CD14-positive monocyte (primary cell): ENCODE measurements at regions not wholly inside any gene's neighbourhood (a gene's known extent, or its start where the extent isn't known, plus 50 kb on each side); places are given as distances from the start of the nearest gene placed in this dataset.

ENCODE experiments used
- DNase-seq, 3 donors: peaks; one replicate each; pipeline ENCODE4 v3.0.0-alpha.2; 2011 to 2022
- H2AFZ ChIP-seq: 2 replicates; pipeline ENCODE4 v1.6.0; 2012; ENCODE audit warnings: mild to moderate bottlenecking, low read depth, low read length, inconsistent platforms; ENCODE audit not compliant: insufficient read depth, poor library complexity, severe bottlenecking
- H3K27ac ChIP-seq, 2 donors: 1 replicate in 1 of 2; 2 replicates in 1 of 2; pipeline ENCODE4 v1.5.1; 2012 to 2013; ENCODE audit warnings: low read length in 2 of 2, control low read depth in 1 of 2, inconsistent platforms in 1 of 2, low read depth in 1 of 2, mild to moderate bottlenecking in 1 of 2
- H3K27me3 ChIP-seq, 2 donors: one replicate each; pipeline versions ENCODE4 v1.6.0 to v1.6.1; 2011 to 2013; ENCODE audit warnings: low read length in 2 of 2; ENCODE audit not compliant: control insufficient read depth in 2 of 2, insufficient read depth in 2 of 2
- H3K36me3 ChIP-seq, 2 donors: replicated peaks in 1 of 2; 1 replicate in 1 of 2; 2 replicates in 1 of 2; pipeline versions ENCODE4 v1.5.1 to v1.6.1; 2012 to 2013; ENCODE audit warnings: low read length in 2 of 2, control low read depth in 1 of 2, inconsistent platforms in 1 of 2, mild to moderate bottlenecking in 1 of 2; ENCODE audit not compliant: insufficient read depth in 2 of 2, control insufficient read depth in 1 of 2
- H3K4me1 ChIP-seq, 2 donors: 1 replicate in 1 of 2; 2 replicates in 1 of 2; pipeline versions ENCODE4 v1.5.1 to v1.6.1; 2012 to 2013; ENCODE audit warnings: low read length in 2 of 2, control low read depth in 1 of 2, inconsistent platforms in 1 of 2, mild to moderate bottlenecking in 1 of 2, moderate library complexity in 1 of 2; ENCODE audit not compliant: insufficient read depth in 2 of 2, control insufficient read depth in 1 of 2
- H3K4me2 ChIP-seq: replicated peaks from 2 replicates; pipeline ENCODE3; 2012; ENCODE audit warnings: low read length, moderate library complexity, mild to moderate bottlenecking; ENCODE audit not compliant: poor library complexity, severe bottlenecking; ENCODE audit errors: extremely low read depth
- H3K4me3 ChIP-seq, 3 experiments: fragments of 200-600 bp in 1 of 3; sonication (generic) in 1 of 3; replicated peaks in 1 of 3; 1 replicate in 2 of 3; 2 replicates in 1 of 3; pipeline ENCODE4 v1.5.1; 2011 to 2013; ENCODE audit warnings: low read length in 3 of 3, mild to moderate bottlenecking in 3 of 3, control low read depth in 2 of 3, low read depth in 2 of 3, inconsistent platforms in 1 of 3, moderate library complexity in 1 of 3
- H3K79me2 ChIP-seq: 2 replicates; pipeline ENCODE4 v1.6.0; 2012; ENCODE audit warnings: mild to moderate bottlenecking, control low read depth, inconsistent platforms, low read length, moderate library complexity; ENCODE audit not compliant: insufficient read depth
- H3K9ac ChIP-seq: 2 replicates; pipeline ENCODE4 v1.6.0; 2017; ENCODE audit warnings: low read length, mild to moderate bottlenecking; ENCODE audit not compliant: insufficient read depth, poor library complexity, severe bottlenecking
- H3K9me3 ChIP-seq, 2 donors: replicated peaks in 1 of 2; 1 replicate in 1 of 2; 2 replicates in 1 of 2; pipeline versions ENCODE4 v1.5.1 to v1.6.1; 2012 to 2013; ENCODE audit warnings: low read length in 2 of 2, control low read depth in 1 of 2; ENCODE audit not compliant: control insufficient read depth in 1 of 2, insufficient read depth in 1 of 2
- H4K20me1 ChIP-seq: 2 replicates; pipeline ENCODE4 v1.6.0; 2012; ENCODE audit warnings: mild to moderate bottlenecking, low read length, control low read depth, moderate library complexity; ENCODE audit not compliant: insufficient read depth
- H3K27ac Mint-ChIP-seq, 7 donors: one replicate each; pipeline ENCODE4 v1.8.0; 2020; ENCODE audit warnings: mild to moderate bottlenecking in 7 of 7, mixed read lengths in 7 of 7, moderate library complexity in 6 of 7, inconsistent platforms in 2 of 7
- H3K27me3 Mint-ChIP-seq, 3 donors: one replicate each; pipeline ENCODE4 v1.8.0; 2021 to 2022; ENCODE audit warnings: low read depth in 3 of 3, mild to moderate bottlenecking in 3 of 3, mixed read lengths in 3 of 3, moderate library complexity in 3 of 3, inconsistent platforms in 1 of 3
- H3K36me3 Mint-ChIP-seq, 2 donors: one replicate each; pipeline ENCODE4 v1.8.0; 2020; ENCODE audit warnings: mixed read lengths in 2 of 2, inconsistent platforms in 1 of 2, mild to moderate bottlenecking in 1 of 2
- H3K4me1 Mint-ChIP-seq: one replicate; pipeline ENCODE4 v1.8.0; 2020; ENCODE audit warnings: mild to moderate bottlenecking, mixed read lengths
- H3K4me3 Mint-ChIP-seq, 2 donors: one replicate each; pipeline ENCODE4 v1.8.0; 2020; ENCODE audit warnings: mild to moderate bottlenecking in 2 of 2, mixed read lengths in 2 of 2, moderate library complexity in 1 of 2
- H3K9me3 Mint-ChIP-seq, 7 donors: one replicate each; pipeline ENCODE4 v1.8.0; 2020 to 2022; ENCODE audit warnings: mixed read lengths in 7 of 7, mild to moderate bottlenecking in 6 of 7, moderate library complexity in 6 of 7, inconsistent platforms in 2 of 7
- WGBS: methylation state at CpG from one replicate; pipeline ENCODE4 v1.1.5; 2013; ENCODE audit warnings: missing lambda C conversion rate; ENCODE audit not compliant: insufficient coverage; 5-methylcytosine and 5-hydroxymethylcytosine counted together
- intact Hi-C, 2 donors: fragments of 100-400 bp; cut with micrococcal nuclease; formaldehyde crosslinking; loops; one replicate each; pipeline versions ENCODE4 v1.15.0 to v1.15.1; 2023
- TF ChIP-seq, protein P1 (sequence below): fragments of 200-600 bp; IDR thresholded peaks from one replicate; pipeline ENCODE4 v1.8.0; 2022; ENCODE audit warnings: antibody characterized with exemption, mild to moderate bottlenecking

DNA sequence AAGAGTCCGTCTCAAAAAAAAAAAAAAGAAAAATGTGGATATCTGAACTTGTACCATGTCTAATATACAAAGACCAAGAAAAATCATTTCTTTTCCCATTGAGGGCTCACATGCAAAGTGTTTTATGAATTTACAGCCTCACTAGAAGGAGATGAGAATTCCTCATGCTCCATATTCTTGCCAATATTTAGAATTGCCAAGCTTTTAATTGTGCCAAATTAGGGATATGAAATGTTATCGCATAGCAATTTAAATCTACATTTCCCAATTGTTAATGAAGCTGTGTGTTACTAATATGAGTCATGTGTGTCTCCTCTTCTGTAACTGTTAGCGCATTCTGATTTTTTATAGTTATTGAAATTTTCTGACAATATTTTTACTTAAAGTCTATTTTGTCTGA, 63.0 kb upstream of the CRYM start:
- intact Hi-C loops: no loop called here

GRCh38 chr16:21339941-21340340, 61.9 kb upstream of the CRYM start:
- Histone ChIP-seq H3K4me2 (no peak overlapping the region), H2AFZ (no peak overlapping the region), H3K27me3 (no peaks in the 10 kb centered on the region), H3K27ac (no peak overlapping the region), H3K9me3 (peaks cover 0 to 3% of the 10 kb centered on the region in 2 donors), H3K4me3 (no peak overlapping the region), H4K20me1 (no peaks in the 10 kb centered on the region), H3K79me2 (no peaks in the 10 kb centered on the region), H3K9ac (no peak overlapping the region), H3K4me1 (no peaks in the 10 kb centered on the region), H3K36me3 (no peaks in the 10 kb centered on the region)
- no peak overlapping the region for H3K27ac Mint-ChIP-seq
- peaks cover 0 to 7% (median 3%) of the 10 kb centered on the region in 7 donors for H3K9me3 Mint-ChIP-seq
- peaks cover 0 to 4% of the 10 kb centered on the region in 2 donors for H3K36me3 Mint-ChIP-seq
- H3K4me3 Mint-ChIP-seq: no peak overlapping the region
- H3K27me3 Mint-ChIP-seq: peaks cover 0 to 5% (median 0%) of the 10 kb centered on the region in 3 donors
- TF ChIP-seq, protein P1, sequence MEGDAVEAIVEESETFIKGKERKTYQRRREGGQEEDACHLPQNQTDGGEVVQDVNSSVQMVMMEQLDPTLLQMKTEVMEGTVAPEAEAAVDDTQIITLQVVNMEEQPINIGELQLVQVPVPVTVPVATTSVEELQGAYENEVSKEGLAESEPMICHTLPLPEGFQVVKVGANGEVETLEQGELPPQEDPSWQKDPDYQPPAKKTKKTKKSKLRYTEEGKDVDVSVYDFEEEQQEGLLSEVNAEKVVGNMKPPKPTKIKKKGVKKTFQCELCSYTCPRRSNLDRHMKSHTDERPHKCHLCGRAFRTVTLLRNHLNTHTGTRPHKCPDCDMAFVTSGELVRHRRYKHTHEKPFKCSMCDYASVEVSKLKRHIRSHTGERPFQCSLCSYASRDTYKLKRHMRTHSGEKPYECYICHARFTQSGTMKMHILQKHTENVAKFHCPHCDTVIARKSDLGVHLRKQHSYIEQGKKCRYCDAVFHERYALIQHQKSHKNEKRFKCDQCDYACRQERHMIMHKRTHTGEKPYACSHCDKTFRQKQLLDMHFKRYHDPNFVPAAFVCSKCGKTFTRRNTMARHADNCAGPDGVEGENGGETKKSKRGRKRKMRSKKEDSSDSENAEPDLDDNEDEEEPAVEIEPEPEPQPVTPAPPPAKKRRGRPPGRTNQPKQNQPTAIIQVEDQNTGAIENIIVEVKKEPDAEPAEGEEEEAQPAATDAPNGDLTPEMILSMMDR: no peak
- H3K4me1 Mint-ChIP-seq: no peaks in the 10 kb centered on the region
- intact Hi-C loops: no loop called here
- DNase-seq: no peak

More for the DNA sequence above, 63.0 kb upstream of the CRYM start:
- H3K27me3 Mint-ChIP-seq: peaks cover 0 to 5% (median 0%) of the 10 kb centered on the region in 3 donors
- H2AFZ ChIP-seq: no peak overlapping the region
- no peak overlapping the region for H3K27ac Mint-ChIP-seq
- no peaks in the 10 kb centered on the region for H3K4me1 ChIP-seq
- no peaks in the 10 kb centered on the region for H3K79me2 ChIP-seq
- no peak overlapping the region for H3K4me3 ChIP-seq
- no peaks in the 10 kb centered on the region for H3K36me3 ChIP-seq
- no peaks in the 10 kb centered on the region for H3K9me3 ChIP-seq
- no peak overlapping the region for H3K4me2 ChIP-seq
- H3K9me3 Mint-ChIP-seq: peaks cover 0 to 5% (median 2%) of the 10 kb centered on the region in 7 donors
- H3K4me3 Mint-ChIP-seq: no peak overlapping the region
- H3K9ac ChIP-seq: no peak overlapping the region
- H4K20me1 ChIP-seq: no peaks in the 10 kb centered on the region
- H3K27me3 ChIP-seq: no peaks in the 10 kb centered on the region
- DNase-seq: no peak
- H3K36me3 Mint-ChIP-seq: no peaks in the 10 kb centered on the region
- no CpG with 5 or more reads among the region's 3 CpGs for WGBS
- H3K4me1 Mint-ChIP-seq: no peaks in the 10 kb centered on the region
- H3K27ac ChIP-seq: no peak overlapping the region
- TF ChIP-seq, protein P1: no peak
